Mucosa of rectum (tissue), 2 donors: ENCODE measurements at regions not wholly inside any gene's neighbourhood (a gene's known extent, or its start where the extent isn't known, plus 50 kb on each side); places are given as distances from the start of the nearest gene placed in this dataset.

Experiments used
- H3K27ac ChIP-seq, 2 donors: one replicate each; pipeline ENCODE4 v1.7.0; 2013; ENCODE audit warnings: inconsistent platforms in 2 of 2, low read depth in 2 of 2, low read length in 2 of 2
- H3K27me3 ChIP-seq, 2 donors: one replicate each; pipeline ENCODE4 v1.7.0; 2013; ENCODE audit warnings: low read length in 2 of 2; ENCODE audit not compliant: control insufficient read depth in 2 of 2, insufficient read depth in 2 of 2
- H3K36me3 ChIP-seq, 2 donors: one replicate each; pipeline ENCODE4 v1.7.0; 2013; ENCODE audit warnings: low read length in 2 of 2; ENCODE audit not compliant: control insufficient read depth in 2 of 2, insufficient read depth in 2 of 2
- H3K4me1 ChIP-seq, 2 donors: one replicate each; pipeline ENCODE4 v1.7.0; 2013; ENCODE audit warnings: low read length in 2 of 2, mild to moderate bottlenecking in 1 of 2; ENCODE audit not compliant: control insufficient read depth in 2 of 2, insufficient read depth in 2 of 2
- H3K4me3 ChIP-seq, 2 donors: one replicate each; pipeline ENCODE4 v1.7.0; 2013; ENCODE audit warnings: low read length in 2 of 2
- H3K9ac ChIP-seq, 2 donors: one replicate each; pipeline ENCODE4 v1.7.0; 2013; ENCODE audit warnings: low read length in 2 of 2, low read depth in 1 of 2, mild to moderate bottlenecking in 1 of 2
- H3K9me3 ChIP-seq, 2 donors: one replicate each; pipeline ENCODE4 v1.7.0; 2013; ENCODE audit warnings: low read length in 2 of 2; ENCODE audit not compliant: control insufficient read depth in 2 of 2
- donor health status: healthy.
- donor health status: Normal muscosa, but diverticular disease.

GRCh38 chr4:13887010-13887409, 259.5 kb upstream of the BOD1L1 start:
- H3K9me3 ChIP-seq = no peaks in the 10 kb centered on the region
- H3K4me1 ChIP-seq = no peaks in the 10 kb centered on the region
- H3K27me3 ChIP-seq = no peaks in the 10 kb centered on the region
- H3K9ac ChIP-seq = no peak overlapping the region
- no peaks in the 10 kb centered on the region for H3K36me3 ChIP-seq
- no peak overlapping the region for H3K4me3 ChIP-seq
- no peak overlapping the region for H3K27ac ChIP-seq

- H3K4me1 ChIP-seq = no peaks in the 10 kb centered on the region
- no peaks in the 10 kb centered on the region for H3K36me3 ChIP-seq
- H3K9me3 ChIP-seq = no peaks in the 10 kb centered on the region
- H3K4me3 ChIP-seq = no peak overlapping the region
- no peaks in the 10 kb centered on the region for H3K27me3 ChIP-seq
- H3K27ac ChIP-seq = no peak overlapping the region
- H3K9ac ChIP-seq = no peak overlapping the region
Observed at GRCh38 chr4:13888112-13888511, 260.6 kb upstream of the BOD1L1 start.

- no peaks in the 10 kb centered on the region for H3K27me3 ChIP-seq
- H3K27ac ChIP-seq = no peak overlapping the region
- no peak overlapping the region for H3K4me3 ChIP-seq
- H3K4me1 ChIP-seq = no peaks in the 10 kb centered on the region
- H3K9me3 ChIP-seq = no peaks in the 10 kb centered on the region
- no peak overlapping the region for H3K9ac ChIP-seq
- H3K36me3 ChIP-seq = no peaks in the 10 kb centered on the region
Observed at GRCh38 chr4:13891544-13891939, 264.0 kb upstream of the BOD1L1 start.

- Histone ChIP-seq H3K9me3 (peaks cover 0 to 3% of the 10 kb centered on the region in 2 donors), H3K27ac (no peak overlapping the region), H3K36me3 (no peaks in the 10 kb centered on the region), H3K4me1 (no peaks in the 10 kb centered on the region), H3K27me3 (no peaks in the 10 kb centered on the region), H3K4me3 (no peak overlapping the region), H3K9ac (no peak overlapping the region)
Observed at GRCh38 chr4:13892739-13893105, 265.2 kb upstream of the BOD1L1 start.

GRCh38 chr4:13893211-13893610, 265.7 kb upstream of the BOD1L1 start:
- Histone ChIP-seq H3K27ac (no peak overlapping the region), H3K9ac (no peak overlapping the region), H3K27me3 (no peaks in the 10 kb centered on the region), H3K9me3 (peaks cover 0 to 3% of the 10 kb centered on the region in 2 donors), H3K4me3 (no peak overlapping the region), H3K4me1 (no peaks in the 10 kb centered on the region), H3K36me3 (no peaks in the 10 kb centered on the region)

- Histone ChIP-seq H3K27me3 (no peaks in the 10 kb centered on the region), H3K4me1 (no peaks in the 10 kb centered on the region), H3K27ac (no peak overlapping the region), H3K9me3 (peaks cover 0 to 3% of the 10 kb centered on the region in 2 donors), H3K36me3 (no peaks in the 10 kb centered on the region), H3K9ac (no peak overlapping the region), H3K4me3 (no peak overlapping the region)
Observed at GRCh38 chr4:13893987-13894386, 266.5 kb upstream of the BOD1L1 start.

- H3K9ac ChIP-seq = no peak overlapping the region
- peaks cover 0 to 3% of the 10 kb centered on the region in 2 donors for H3K9me3 ChIP-seq
- H3K4me1 ChIP-seq = no peaks in the 10 kb centered on the region
- H3K4me3 ChIP-seq = no peak overlapping the region
- H3K36me3 ChIP-seq = no peaks in the 10 kb centered on the region
- H3K27me3 ChIP-seq = no peaks in the 10 kb centered on the region
- no peak overlapping the region for H3K27ac ChIP-seq
Observed at GRCh38 chr4:13900780-13901179, 273.3 kb upstream of the BOD1L1 start.

- H3K27me3 ChIP-seq = no peaks in the 10 kb centered on the region
- H3K36me3 ChIP-seq = no peaks in the 10 kb centered on the region
- H3K9me3 ChIP-seq = no peaks in the 10 kb centered on the region
- H3K4me3 ChIP-seq = no peak overlapping the region
- H3K9ac ChIP-seq = no peak overlapping the region
- no peak overlapping the region for H3K27ac ChIP-seq
- no peaks in the 10 kb centered on the region for H3K4me1 ChIP-seq
Observed at GRCh38 chr4:13902146-13902545, 274.6 kb upstream of the BOD1L1 start.

GRCh38 chr4:13903061-13903460, 275.5 kb upstream of the BOD1L1 start:
- Histone ChIP-seq H3K4me3 (no peak overlapping the region), H3K9me3 (no peaks in the 10 kb centered on the region), H3K27ac (no peak overlapping the region), H3K9ac (no peak overlapping the region), H3K36me3 (no peaks in the 10 kb centered on the region), H3K27me3 (no peaks in the 10 kb centered on the region), H3K4me1 (no peaks in the 10 kb centered on the region)

GRCh38 chr4:13903901-13904300, 276.4 kb upstream of the BOD1L1 start:
- no peak overlapping the region for H3K27ac ChIP-seq

GRCh38 chr4:13905543-13905942, 278.0 kb upstream of the BOD1L1 start:
- no peaks in the 10 kb centered on the region for H3K36me3 ChIP-seq
- no peak overlapping the region for H3K4me3 ChIP-seq
- H3K4me1 ChIP-seq = no peaks in the 10 kb centered on the region
- no peaks in the 10 kb centered on the region for H3K27me3 ChIP-seq
- H3K9ac ChIP-seq = no peak overlapping the region
- no peak overlapping the region for H3K27ac ChIP-seq
- no peaks in the 10 kb centered on the region for H3K9me3 ChIP-seq

More at GRCh38 chr4:13903901-13904300, 276.4 kb upstream of the BOD1L1 start:
- Histone ChIP-seq H3K4me1 (no peaks in the 10 kb centered on the region), H3K9me3 (no peaks in the 10 kb centered on the region), H3K9ac (no peak overlapping the region), H3K27me3 (no peaks in the 10 kb centered on the region), H3K4me3 (no peak overlapping the region), H3K36me3 (no peaks in the 10 kb centered on the region)
